HG03045 (cell line): ENCODE measurements at regions not wholly inside any gene's neighbourhood (a gene's known extent, or its start where the extent isn't known, plus 50 kb on each side); places are given as distances from the start of the nearest gene placed in this dataset.
"Not testable (repeated sequence)": the region's sequence is repeated elsewhere in the genome, so short reads cannot be mapped to it uniquely, and the experiment has no call there.

Source experiments
- ATAC-seq: cut with Tn5 transposase; IDR thresholded peaks from one replicate; pipeline ENCODE4 v1.9.1; 2021; ENCODE audit warnings: mild to moderate bottlenecking, moderate library complexity; ENCODE audit not compliant: unreplicated experiment

- no peak for ATAC-seq
Observed at GRCh38 chr12:73656375-73656774, 881.3 kb upstream of the ATXN7L3B start.

GRCh38 chr12:73659802-73660201 lies 877.8 kb upstream of the ATXN7L3B start:
- ATAC-seq: no peak

- ATAC-seq: no peak
Observed at GRCh38 chr12:73665193-73665592, 872.4 kb upstream of the ATXN7L3B start.

DNA sequence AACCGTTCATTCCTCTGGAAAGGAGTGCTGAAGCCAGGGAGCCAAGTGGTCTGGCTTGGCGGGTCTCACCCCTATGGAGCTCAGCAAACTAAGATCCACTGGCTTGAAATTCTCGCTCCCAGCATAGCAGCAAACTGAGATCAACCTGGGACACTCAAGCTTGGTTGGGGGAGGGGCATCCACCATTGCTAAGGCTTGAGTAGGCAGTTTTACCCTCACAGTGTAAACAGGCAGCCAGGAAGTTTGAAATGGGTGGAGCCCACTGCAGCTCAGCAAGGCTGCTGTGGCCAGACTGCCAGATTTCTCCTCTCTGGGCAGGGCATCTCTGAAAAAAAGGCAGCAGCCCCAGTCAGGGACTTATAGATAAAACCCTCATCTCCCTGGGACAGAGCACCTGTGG lies 866.1 kb upstream of the ATXN7L3B start:
- ATAC-seq: not testable (repeated sequence)

GRCh38 chr12:73677520-73678291 lies 859.9 kb upstream of the ATXN7L3B start:
- ATAC-seq: no peak

GRCh38 chr12:73678335-73678734 lies 859.3 kb upstream of the ATXN7L3B start:
- no peak for ATAC-seq

DNA sequence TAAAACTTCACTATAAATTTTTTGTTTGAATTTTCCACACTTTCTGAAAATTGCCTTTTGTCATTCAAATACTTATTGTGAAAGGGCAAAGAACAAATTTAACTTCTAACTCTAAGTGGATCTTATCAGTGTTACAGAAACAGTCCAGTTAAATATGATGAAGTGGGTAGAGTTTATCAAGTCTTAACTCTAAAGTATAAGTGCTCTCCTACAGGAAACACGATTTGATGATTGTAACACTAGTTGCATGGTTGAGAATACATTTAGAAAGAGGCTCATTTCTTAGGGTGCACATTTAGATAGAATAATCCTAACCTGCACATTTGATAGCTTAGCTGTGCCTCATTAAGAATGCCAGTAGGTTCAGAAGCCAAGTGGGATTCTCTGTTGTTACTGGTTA lies 838.3 kb upstream of the ATXN7L3B start:
- no peak for ATAC-seq

DNA sequence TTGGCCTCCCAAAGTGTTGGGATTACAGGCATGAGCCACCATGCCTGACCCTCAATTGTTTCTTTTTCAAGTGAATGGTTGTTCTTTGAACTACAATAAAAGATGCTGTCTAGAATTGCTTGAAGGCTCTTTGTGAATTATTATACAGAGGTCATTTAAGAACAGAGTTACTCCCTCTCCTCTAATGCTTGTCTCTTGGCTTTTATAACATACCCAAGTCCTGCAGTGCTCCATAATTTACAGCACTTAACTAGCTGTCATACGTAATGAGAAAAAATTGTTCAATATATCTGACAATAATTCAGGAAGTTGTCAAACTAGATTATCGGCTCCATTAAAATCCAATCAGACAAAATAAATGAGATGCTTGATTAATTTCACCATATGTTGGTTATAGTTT lies 823.0 kb upstream of the ATXN7L3B start:
- no peak for ATAC-seq

DNA sequence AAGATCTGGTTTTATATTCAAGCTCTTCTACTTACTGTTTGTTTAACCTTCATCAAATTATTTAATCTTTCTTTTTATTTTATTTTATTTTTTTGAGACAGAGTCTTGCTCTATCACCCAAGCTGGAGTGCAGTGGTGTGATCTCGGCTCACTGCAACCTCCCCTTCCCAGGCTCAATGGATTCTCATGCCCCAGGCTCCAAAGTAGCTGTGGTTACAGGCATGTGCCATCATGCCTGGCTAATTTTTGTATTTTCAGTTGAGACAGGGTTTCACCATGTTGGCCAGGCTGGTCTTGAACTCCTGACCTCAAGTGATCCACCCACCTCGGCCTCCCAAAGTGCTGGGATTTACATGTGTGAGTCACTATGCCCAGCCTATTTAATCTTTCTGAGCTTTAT lies 821.5 kb upstream of the ATXN7L3B start:
- ATAC-seq: not testable (repeated sequence)

DNA sequence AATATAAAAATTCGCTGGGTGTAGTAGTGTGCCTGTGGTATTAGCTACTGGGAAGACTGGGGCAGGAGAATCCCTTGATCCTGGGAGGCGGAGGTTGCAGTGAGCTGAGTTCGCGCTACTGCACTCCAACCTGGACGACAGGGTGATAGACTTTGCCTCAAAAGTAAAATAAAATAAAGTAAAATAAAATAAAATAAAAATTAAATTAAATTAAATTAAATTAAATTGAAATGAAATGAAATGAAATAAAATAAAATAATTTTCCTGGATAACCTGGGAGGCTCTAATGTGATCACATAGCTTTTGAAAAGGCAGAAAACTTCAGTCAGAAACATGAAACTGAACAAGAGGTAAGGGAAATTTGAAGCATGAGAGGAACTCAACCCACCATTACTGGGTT lies 818.4 kb upstream of the ATXN7L3B start:
- no peak for ATAC-seq

GRCh38 chr12:73726881-73727280 lies 810.8 kb upstream of the ATXN7L3B start:
- no peak for ATAC-seq

- no peak for ATAC-seq
Observed at GRCh38 chr12:73731658-73732057, 806.0 kb upstream of the ATXN7L3B start.

DNA sequence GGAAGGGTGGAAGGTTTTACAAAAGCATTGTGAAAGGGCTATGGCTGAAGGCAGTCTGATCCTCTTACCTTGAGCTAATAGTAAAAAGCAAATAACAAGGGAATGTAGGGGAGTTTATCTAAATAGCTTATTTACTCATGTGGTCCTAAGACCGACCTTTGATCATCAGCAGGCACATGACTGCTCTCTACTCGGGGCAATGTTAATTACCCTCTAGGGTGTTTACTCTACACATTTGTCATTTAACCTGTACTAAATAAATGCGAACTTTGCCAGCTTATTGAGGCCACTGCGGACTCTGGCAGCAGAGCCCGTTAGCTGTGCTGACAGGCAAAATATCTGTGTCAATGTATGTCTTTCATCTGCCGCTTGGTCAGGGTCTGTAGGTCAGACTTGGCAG lies 768.3 kb upstream of the ATXN7L3B start:
- no peak for ATAC-seq

- ATAC-seq: no peak
Observed at GRCh38 chr12:73798523-73798922, 739.1 kb upstream of the ATXN7L3B start.

DNA sequence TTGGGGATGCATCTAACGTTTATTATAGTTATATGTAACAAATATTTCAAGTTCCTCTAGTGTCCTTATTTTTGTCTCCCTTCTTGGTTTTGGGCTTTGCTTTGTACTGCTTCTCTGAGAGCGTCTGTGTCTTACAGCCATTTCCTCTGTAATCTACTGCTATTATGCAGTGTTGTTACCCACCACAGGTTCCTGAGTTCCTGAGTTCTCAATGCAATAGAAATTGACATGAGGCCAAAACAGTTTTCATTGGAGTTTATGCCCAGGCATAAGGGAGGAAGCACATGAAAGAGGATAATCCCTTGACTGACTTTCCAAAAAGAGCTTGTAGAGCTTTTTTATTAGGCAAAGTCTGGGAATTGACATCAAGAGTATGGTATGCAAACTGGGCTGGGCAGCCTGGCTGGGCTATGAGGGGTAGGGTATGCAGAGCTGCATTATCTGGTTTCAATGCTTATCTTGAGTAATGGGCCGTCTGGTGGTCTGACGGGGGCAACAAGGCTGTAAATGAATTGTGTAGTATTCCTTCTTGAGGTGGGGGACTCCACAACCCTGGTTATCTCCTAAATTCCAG lies 722.5 kb upstream of the ATXN7L3B start:
- no peak for ATAC-seq

DNA sequence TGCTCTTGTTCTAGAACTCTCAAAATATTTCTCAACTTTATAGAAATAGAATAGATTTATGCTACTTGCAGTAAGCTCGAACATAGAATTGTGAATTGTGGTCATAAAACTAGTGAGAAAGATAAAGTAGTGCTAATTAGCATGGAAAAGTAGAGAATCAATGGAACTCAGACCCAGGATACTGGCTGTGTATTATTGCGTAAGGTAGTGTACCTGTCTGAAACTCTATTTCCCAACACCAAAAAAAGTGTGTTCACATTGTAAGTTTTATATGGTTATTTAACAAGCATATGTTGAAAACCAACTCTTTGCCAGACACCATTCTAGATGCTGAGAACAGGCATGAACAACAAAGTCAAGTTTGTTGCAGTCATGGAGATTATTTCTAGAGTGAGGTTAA lies 720.5 kb upstream of the ATXN7L3B start:
- ATAC-seq: no peak

DNA sequence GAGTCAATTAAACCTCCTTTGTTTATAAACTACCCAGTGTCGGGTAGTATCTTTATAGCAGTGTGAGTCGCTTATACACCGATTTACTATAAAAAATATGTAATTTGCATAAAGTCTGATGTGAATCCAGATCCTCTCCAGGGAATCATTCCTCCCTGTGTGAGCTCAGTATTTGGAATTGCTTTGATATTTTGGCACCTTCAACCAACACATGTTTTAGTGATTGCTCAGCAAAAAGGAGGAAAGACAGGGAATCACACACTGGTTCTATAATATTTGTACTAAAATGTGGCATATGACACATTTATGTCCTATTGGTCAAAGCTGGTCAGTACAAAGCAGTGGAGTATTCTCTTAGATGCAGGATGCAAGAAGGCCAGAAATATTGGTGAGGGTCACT lies 703.9 kb upstream of the ATXN7L3B start:
- ATAC-seq: no peak

- no peak for ATAC-seq
Observed at GRCh38 chr12:73841963-73842362, 695.7 kb upstream of the ATXN7L3B start.

- ATAC-seq: no peak
Observed at GRCh38 chr12:73863546-73863945, 674.1 kb upstream of the ATXN7L3B start.

- no peak for ATAC-seq
Observed at GRCh38 chr12:73867147-73867546, 670.5 kb upstream of the ATXN7L3B start.

DNA sequence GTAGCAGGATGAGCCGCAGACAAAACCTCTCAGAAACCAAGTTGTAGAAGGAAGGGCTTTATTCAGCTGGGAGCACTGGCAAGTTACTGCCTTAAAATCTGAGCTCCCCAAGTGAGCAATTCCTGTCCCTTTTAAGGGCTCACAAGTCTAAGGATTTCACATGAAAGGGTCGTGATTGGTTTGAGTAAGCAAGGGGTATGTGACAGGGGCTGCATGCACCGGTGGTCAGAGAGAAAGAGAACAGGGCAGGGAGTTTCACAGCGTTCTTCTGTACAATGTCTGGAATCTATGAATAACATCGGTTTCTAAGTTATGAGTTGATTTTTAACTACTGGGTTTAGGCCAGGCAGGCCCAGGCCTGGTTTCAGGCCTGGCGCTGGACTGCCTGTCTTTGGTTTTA lies 660.3 kb upstream of the ATXN7L3B start:
- ATAC-seq: not testable (repeated sequence)

DNA sequence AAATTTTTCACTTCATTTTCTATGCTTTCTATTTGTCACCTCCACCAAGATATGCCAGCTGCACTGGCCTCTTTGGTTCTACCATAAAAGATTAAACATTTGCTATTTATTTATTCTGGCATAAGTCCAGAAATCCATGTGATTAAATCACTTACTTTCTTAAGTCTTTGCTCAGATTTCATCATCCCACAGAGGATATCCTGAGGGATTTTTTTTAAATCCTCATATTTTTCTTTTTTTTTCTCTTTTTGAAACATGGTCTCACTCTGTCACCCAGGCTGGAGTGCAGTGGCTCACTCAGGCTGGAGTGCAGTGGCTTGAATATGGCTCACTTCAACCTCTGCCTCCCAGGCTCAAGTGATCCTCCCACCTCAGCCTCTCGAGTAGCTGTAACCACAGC lies 645.4 kb upstream of the ATXN7L3B start:
- ATAC-seq: no peak

- ATAC-seq: no peak
Observed at GRCh38 chr12:73898645-73899044, 639.0 kb upstream of the ATXN7L3B start.
